ENCODE measurements at regions not wholly inside any gene's neighbourhood (a gene's known extent, or its start where the extent isn't known, plus 50 kb on each side); places are given as distances from the start of the nearest gene placed in this dataset.

GRCh38 chr4:10853196-10853595 lies 168.6 kb upstream of the CLNK start:
- Histone ChIP-seq H3K9me3 (ENCODE audit: control insufficient read depth, insufficient read depth, low read length) (no peaks in the 10 kb centered on the region), H3K4ac (ENCODE audit: low read depth, low read length) (no peak overlapping the region), H3K79me1 (ENCODE audit: low read depth in 1 of 2, low read length in 2 of 2) (no peaks in the 10 kb centered on the region), H3K4me2 (ENCODE audit: low read depth, low read length) (no peak overlapping the region), H4K91ac (ENCODE audit: insufficient read depth, low read depth, low read length) (no peak overlapping the region), H2BK120ac (ENCODE audit: low read depth, low read length) (no peak overlapping the region), H3K36me3 (ENCODE audit: control insufficient read depth, insufficient read depth, low read length) (no peaks in the 10 kb centered on the region), H3K4me1 (ENCODE audit: control insufficient read depth, insufficient read depth, low read length) (no peaks in the 10 kb centered on the region), H3K4me3 (ENCODE audit: insufficient read depth, low read depth, low read length) (no peak overlapping the region), H2AK9ac (replicated peaks; ENCODE audit: low read depth, low read length, poor library complexity) (no peak overlapping the region), H3K9me1 (ENCODE audit: insufficient read depth, low read length) (no peaks in the 10 kb centered on the region), H3K18ac (ENCODE audit: low read depth, low read length) (no peak overlapping the region), H3K27me3 (ENCODE audit: control insufficient read depth, insufficient read depth, low read length) (no peaks in the 10 kb centered on the region), H4K20me1 (ENCODE audit: insufficient read depth, low read length) (no peaks in the 10 kb centered on the region), H3K9ac (ENCODE audit: low read depth, low read length) (no peak overlapping the region), H3K56ac (ENCODE audit: extremely low read depth, insufficient read depth, low read length) (no peak overlapping the region), H4K5ac (ENCODE audit: low read depth, low read length) (no peak overlapping the region), H2AK5ac (ENCODE audit: low read depth, low read length) (no peak overlapping the region), H3K14ac (replicated peaks; ENCODE audit: low read depth, low read length) (no peak overlapping the region), H3K23ac (ENCODE audit: low read depth, low read length) (no peak overlapping the region), H2BK5ac (ENCODE audit: low read depth, low read length, poor library complexity, severe bottlenecking) (no peak overlapping the region), H3K27ac (ENCODE audit: insufficient read depth, low read length) (no peak overlapping the region), H2BK15ac (ENCODE audit: low read depth, low read length) (no peak overlapping the region), H2AFZ (replicated peaks; ENCODE audit: low read length, poor library complexity) (no peak overlapping the region), H4K8ac (ENCODE audit: low read depth in 2 of 2, low read length in 2 of 2) (no peak overlapping the region), H2BK20ac (ENCODE audit: low read depth, low read length) (no peak overlapping the region)
- POLR2A ChIA-PET (ENCODE audit: unreplicated experiment), result no interaction called here
- DNase-seq (no peak), ATAC-seq (ENCODE audit: low read depth) (no peak)
- intact Hi-C loops (cut with micrococcal nuclease), result no loop called here
- in situ Hi-C loops (cut with MboI; ENCODE audit: low sequenced_read_pairs), result no loop called here
- WGBS, 2 experiments (ENCODE audit: extremely low coverage in 2 of 2, insufficient read length in 1 of 2), result 30% methylated on average over 2 of the region's 2 CpGs; no CpG with 5 or more reads in 1 of the 2 experiments
- CTCF ChIA-PET, result no interaction called here
- no TSS peak for BruUV-seq (replicated peaks)
- TF ChIP-seq POLR2A (IDR thresholded peaks at IDR 0.05; ENCODE audit: low read depth, low read length), result no peak
- TF ChIP-seq BHLHE40 (IDR thresholded peaks at IDR 0.05; ENCODE audit: low read depth, low read length), result no peak
- TF ChIP-seq RFX5 (IDR thresholded peaks at IDR 0.05; ENCODE audit: low read depth, low read length), result no peak
- TF ChIP-seq RAD21 (IDR thresholded peaks at IDR 0.05; ENCODE audit: low read length), result no peak
- dilution Hi-C loops (cut with HindIII; ENCODE audit: low sequenced_read_pairs, unreplicated experiment), result no loop called here

Data from IMR-90 (cell line).